ENCODE measurements at regions not wholly inside any gene's neighbourhood (a gene's known extent, or its start where the extent isn't known, plus 50 kb on each side); places are given as distances from the start of the nearest gene placed in this dataset.
"Not testable (repeated sequence)": the region's sequence is repeated elsewhere in the genome, so short reads cannot be mapped to it uniquely, and the experiment has no call there.

DNA sequence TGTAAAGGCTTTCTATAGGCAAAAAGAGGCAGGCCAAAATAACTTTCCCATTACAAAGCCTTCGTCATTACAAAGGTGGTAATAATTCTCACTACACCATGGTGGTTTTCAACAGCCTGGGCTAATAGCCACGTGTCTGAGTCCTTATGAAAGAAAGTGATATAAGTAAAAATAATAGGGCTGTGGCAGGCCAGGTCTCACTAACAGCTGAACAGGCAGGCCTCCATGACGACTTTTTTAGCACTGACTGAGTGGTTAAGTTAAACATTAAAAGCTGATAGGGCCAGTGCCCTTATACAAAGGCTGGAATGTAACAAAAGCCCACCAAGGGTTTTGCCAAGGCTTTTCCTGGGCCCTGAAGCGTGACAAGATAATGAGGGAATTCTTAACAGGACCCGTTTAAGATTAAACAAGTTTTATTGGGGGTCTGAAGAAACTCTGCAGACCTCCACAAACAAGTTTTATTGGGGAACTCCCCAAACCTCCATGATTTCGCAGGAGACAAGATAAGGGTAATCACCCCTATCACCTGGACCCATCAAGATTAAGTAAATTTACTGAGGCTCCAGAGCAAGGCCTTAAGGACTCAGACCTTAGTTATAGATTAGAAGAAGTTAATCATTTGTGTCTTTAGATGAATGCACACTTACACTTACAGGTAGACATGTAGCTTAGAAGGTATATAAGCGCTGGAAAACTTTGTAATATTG lies 412.9 kb downstream of the CHSY3 start:
- DNase-seq: no peak

DNA sequence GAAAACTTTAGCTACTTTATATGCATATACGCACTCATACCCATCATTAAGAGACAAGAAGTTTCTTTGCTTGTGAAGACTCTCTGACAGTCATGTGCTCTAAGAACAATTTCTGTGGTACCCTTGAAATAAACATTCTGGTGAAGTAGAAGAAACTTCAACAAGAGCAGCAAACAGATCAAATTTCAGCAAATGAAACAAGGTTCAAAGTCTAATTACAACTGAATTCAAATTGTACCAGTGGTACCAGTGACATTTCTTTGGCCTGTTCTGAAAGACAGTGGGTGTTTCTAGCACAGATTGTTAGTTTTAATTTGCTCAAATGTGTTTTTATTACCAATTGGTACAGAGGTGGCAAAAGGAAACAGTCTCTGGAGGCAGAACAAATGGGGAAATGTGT lies 391.0 kb downstream of the CHSY3 start:
- no peak for DNase-seq

DNA sequence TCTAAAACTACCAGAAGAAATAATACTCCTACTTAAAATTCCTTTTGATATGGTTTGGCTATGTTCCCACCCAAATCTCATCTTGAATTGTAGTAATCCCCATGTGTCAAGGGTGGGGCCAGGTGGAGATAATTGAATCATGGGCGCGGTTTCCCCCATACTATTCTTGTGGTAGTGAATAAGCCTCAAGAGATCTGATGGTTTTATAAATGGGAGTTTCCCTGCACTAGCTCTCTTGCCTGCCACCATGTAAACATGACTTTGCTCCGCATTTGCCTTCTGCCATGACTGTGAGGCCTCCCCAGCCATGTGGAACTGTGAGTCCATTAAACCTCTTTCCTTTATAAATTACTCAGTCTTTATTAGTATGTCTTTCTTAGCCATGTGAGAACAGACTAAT lies 390.5 kb downstream of the CHSY3 start:
- DNase-seq: not testable (repeated sequence)

GRCh38 chr5:130290219-130290618 lies 386.0 kb downstream of the CHSY3 start:
- DNase-seq: no peak

- DNase-seq: no peak
These were observed 385.1 kb downstream of the CHSY3 start for GRCh38 chr5:130289132-130290088.

- no peak for DNase-seq
These were observed 383.2 kb downstream of the CHSY3 start for GRCh38 chr5:130287438-130287837.

GRCh38 chr5:130286971-130287370 lies 382.7 kb downstream of the CHSY3 start:
- no peak for DNase-seq

GRCh38 chr5:130282049-130282448 lies 377.8 kb downstream of the CHSY3 start:
- no peak for DNase-seq

- no peak for DNase-seq
These were observed 376.4 kb downstream of the CHSY3 start for GRCh38 chr5:130280528-130281217.

DNA sequence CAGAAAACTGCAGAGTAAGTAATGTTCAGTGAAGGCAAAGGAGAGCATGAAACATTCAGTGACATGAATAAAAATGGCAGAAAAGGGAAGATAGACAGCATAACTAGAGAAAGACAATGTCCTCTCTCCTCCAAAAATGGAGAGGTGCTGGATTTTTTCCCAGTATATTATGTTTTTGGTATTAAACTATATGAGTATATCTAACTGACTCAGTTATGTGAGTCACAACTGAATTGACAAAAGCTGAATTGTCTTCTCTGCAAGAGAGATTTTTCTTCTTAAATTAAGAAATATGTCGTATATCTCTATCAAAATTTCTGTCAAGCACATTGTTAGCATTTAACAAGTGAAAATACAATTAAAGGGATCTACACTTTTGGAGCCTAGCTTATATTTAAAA lies 375.1 kb downstream of the CHSY3 start:
- DNase-seq: no peak

GRCh38 chr5:130278136-130278535 lies 373.9 kb downstream of the CHSY3 start:
- DNase-seq: no peak

GRCh38 chr5:130277522-130277921 lies 373.3 kb downstream of the CHSY3 start:
- DNase-seq: no peak

DNA sequence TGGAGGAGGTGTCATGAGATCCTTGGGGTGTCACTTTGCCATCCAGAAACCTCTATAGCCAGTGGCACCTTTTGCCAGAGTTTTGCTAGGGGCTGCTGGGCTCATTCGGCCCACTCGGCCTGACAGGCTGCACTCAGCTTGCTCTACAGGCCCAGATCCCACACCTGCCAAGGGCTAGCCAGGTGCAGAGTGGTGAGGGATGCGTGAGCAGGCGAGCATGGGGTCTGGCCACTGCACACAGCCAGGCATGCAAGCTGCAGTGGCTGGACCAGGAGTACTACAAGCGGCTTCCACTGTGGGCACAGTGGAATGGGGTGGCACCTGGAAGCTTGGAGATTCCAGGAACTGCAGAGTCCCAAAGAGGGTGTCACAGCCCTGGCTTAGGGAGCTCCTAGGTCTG lies 372.7 kb downstream of the CHSY3 start:
- DNase-seq: no peak

- no peak for DNase-seq
These were observed 368.6 kb downstream of the CHSY3 start for GRCh38 chr5:130272837-130273236.

- no peak for DNase-seq
These were observed 366.5 kb downstream of the CHSY3 start for GRCh38 chr5:130270786-130271185.

- DNase-seq: no peak
These were observed 364.2 kb downstream of the CHSY3 start for GRCh38 chr5:130268489-130268888.

DNA sequence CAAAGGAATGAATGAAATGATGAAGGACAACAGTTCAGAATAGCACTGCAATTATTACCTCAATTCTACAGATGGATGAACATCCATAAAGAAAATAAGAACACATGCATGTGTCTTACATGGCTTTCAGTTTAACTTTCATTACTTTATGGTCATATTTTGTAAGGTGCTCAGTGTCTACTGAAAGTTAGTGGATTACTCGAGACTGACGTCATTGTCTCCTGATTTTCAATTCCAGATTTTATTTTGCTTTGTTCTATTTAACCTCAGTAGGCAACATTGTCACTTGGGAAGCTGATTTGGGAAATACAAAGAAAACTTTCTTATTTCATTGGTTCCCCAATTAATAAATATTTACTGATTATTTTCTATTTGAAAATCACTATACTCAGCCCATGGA lies 363.7 kb downstream of the CHSY3 start:
- DNase-seq: no peak

- DNase-seq: no peak
These were observed 356.2 kb downstream of the CHSY3 start for GRCh38 chr5:130260481-130260880.

DNA sequence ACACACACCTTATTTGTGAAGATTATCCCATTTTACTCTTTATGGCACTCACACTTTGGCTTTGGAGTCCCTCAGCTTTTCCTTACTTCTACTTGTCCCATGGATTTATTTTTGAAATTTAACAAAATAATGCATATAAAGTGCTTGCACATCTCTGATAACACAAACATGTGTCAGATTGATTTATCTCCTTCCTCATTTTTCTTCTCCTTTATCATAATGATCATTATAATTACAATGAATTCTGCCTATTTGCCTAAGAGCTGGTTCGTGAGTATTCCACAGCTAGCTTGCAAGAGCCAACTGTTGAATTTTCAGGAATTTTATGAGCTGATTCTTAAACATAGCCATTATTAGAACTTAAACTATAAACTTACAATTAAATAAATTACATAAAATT lies 347.7 kb downstream of the CHSY3 start:
- no peak for DNase-seq

DNA sequence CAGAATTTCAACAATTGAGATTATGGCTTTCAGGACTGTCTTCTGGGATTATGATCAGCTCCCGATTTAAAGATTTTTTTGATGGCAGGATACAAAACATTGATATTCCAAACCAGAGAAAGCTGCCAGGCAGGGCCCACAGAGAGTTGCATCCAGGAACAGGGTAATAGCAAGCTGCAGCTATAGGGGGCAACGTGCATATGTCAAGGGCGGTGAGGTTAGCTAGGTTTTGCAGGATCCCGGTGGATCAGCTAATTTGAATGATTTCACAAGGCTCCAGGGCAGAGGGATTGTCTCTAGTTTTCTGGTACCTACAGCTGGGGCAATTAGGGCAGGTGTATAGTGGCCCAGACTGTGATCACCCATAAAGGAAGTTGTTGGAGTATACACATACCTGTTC lies 339.4 kb downstream of the CHSY3 start:
- no peak for DNase-seq

- no peak for DNase-seq
These were observed 333.5 kb downstream of the CHSY3 start for GRCh38 chr5:130237721-130238120.

Data from RPMI8226 (cell line).